Kidney (tissue), 13 donors: ENCODE measurements at regions not wholly inside any gene's neighbourhood (a gene's known extent, or its start where the extent isn't known, plus 50 kb on each side); places are given as distances from the start of the nearest gene placed in this dataset.
A peak's percentile ranks its signal among the peaks of the same experiment; 100 is the strongest.

Source experiments
- DNase-seq, 5 donors: peaks; one replicate each; pipeline ENCODE4 v3.0.0-alpha.2; 2013 to 2020
- FAIRE-seq: peaks from 2 replicates; lab custom pipeline; 2012; peaks lifted over from hg19 to GRCh38; lab: Jason Lieb, UNC
- H3K27ac ChIP-seq, 2 donors: one replicate each; pipeline ENCODE4 v1.7.0; 2013; ENCODE audit warnings: low read depth in 2 of 2, low read length in 2 of 2, inconsistent platforms in 1 of 2
- H3K27me3 ChIP-seq: one replicate; pipeline ENCODE4 v1.7.1; 2013; ENCODE audit warnings: low read length, inconsistent platforms; ENCODE audit not compliant: control insufficient read depth, insufficient read depth
- H3K36me3 ChIP-seq, 3 donors: one replicate each; pipeline versions ENCODE4 v1.7.0 to v1.7.1; 2013; ENCODE audit warnings: low read length in 3 of 3, control low read depth in 1 of 3, inconsistent platforms in 1 of 3; ENCODE audit not compliant: insufficient read depth in 3 of 3, control insufficient read depth in 2 of 3
- H3K4me1 ChIP-seq, 3 donors: one replicate each; pipeline versions ENCODE4 v1.7.0 to v1.7.1; 2013; ENCODE audit warnings: low read length in 3 of 3, inconsistent platforms in 1 of 3, low read depth in 1 of 3; ENCODE audit not compliant: control insufficient read depth in 2 of 3, insufficient read depth in 2 of 3
- H3K4me3 ChIP-seq, 3 donors: one replicate each; pipeline versions ENCODE4 v1.7.0 to v1.8.1; 2013; ENCODE audit warnings: low read length in 3 of 3, control low read depth in 1 of 3, inconsistent platforms in 1 of 3
- H3K9ac ChIP-seq, 3 donors: one replicate each; pipeline versions ENCODE4 v1.7.0 to v1.7.1; 2013; ENCODE audit warnings: low read length in 3 of 3, control low read depth in 1 of 3, inconsistent platforms in 1 of 3
- H3K9me3 ChIP-seq, 3 donors: one replicate each; pipeline versions ENCODE4 v1.7.0 to v1.7.1; 2013; ENCODE audit warnings: low read length in 3 of 3, control low read depth in 1 of 3, inconsistent platforms in 1 of 3; ENCODE audit not compliant: control insufficient read depth in 2 of 3, insufficient read depth in 1 of 3
- intact Hi-C: fragments of 100-400 bp; cut with DNase I; formaldehyde crosslinking; loops from one replicate; pipeline ENCODE4 v1.11.1; 2022
- TF ChIP-seq, protein P1 (sequence below): IDR thresholded peaks from 3 replicates; pipeline ENCODE4 v1.5.1; 2012; ENCODE audit warnings: mild to moderate bottlenecking, moderate library complexity, borderline replicate concordance; ENCODE audit not compliant: insufficient read depth; ENCODE audit errors: extremely low read depth
- donor health status: control.
- donor health status: control.
- donor health status: control.
- donor health status: control.
- donor health status: control.
- donor health status: DM: yes; HTN: yes; CAD: no.
- donor health status: Normal renal cell carcinoma (clear cell type).

DNA sequence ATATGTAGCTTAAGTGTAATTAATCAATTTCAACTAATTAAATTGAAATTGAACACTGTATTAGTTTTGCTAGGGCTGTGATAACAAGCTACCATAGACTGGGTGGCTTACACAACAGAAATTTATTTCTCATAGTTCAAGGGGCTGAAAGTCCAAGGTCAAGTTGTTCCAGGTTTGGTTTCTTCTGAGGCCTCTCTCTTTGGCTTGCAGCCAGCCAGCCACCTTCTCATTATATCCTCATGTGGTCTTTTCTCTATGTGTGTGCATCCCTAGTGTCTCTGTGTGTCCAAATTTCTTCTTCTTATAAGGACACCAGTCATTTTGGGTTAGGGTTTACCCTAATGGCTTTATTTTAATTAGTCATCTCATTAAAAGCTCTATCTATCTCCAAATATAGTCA lies 611.7 kb downstream of the UTRN start:
- TF ChIP-seq, protein P1, sequence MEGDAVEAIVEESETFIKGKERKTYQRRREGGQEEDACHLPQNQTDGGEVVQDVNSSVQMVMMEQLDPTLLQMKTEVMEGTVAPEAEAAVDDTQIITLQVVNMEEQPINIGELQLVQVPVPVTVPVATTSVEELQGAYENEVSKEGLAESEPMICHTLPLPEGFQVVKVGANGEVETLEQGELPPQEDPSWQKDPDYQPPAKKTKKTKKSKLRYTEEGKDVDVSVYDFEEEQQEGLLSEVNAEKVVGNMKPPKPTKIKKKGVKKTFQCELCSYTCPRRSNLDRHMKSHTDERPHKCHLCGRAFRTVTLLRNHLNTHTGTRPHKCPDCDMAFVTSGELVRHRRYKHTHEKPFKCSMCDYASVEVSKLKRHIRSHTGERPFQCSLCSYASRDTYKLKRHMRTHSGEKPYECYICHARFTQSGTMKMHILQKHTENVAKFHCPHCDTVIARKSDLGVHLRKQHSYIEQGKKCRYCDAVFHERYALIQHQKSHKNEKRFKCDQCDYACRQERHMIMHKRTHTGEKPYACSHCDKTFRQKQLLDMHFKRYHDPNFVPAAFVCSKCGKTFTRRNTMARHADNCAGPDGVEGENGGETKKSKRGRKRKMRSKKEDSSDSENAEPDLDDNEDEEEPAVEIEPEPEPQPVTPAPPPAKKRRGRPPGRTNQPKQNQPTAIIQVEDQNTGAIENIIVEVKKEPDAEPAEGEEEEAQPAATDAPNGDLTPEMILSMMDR: no peak
- H3K4me1 ChIP-seq: no peaks in the 10 kb centered on the region
- no peaks in the 10 kb centered on the region for H3K9me3 ChIP-seq
- H3K9ac ChIP-seq: no peak overlapping the region
- H3K27me3 ChIP-seq: no peaks in the 10 kb centered on the region
- H3K36me3 ChIP-seq: no peaks in the 10 kb centered on the region
- intact Hi-C loops: no loop called here
- no peak for FAIRE-seq
- DNase-seq: peak in 3 of 5 donors; percentile 11 to 41 (median 18)
- no peak overlapping the region for H3K27ac ChIP-seq
- H3K4me3 ChIP-seq: no peak overlapping the region

DNA sequence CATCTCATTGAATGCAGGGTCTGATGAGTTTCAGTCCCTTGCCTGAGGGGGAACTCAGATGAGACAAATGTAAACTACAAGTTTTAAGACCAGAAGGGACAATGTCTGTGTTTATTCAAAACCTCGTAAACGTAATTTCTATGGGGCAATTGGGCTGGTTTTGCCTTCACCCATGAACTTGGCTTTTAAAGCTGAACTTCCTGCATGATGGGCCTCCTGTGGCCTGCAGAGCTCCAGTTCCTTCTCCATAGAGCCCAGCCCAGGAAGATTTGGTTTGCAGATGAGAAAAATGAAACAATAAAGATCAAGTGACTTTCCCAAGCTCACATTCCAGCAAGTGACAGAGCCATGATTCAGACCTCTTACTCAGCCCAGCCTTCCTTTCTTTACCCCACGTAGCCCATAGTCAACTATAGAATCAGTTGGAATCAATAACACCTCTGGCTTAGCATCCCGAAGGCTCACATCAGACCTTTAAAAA lies 612.3 kb downstream of the UTRN start:
- H3K4me1 ChIP-seq: no peaks in the 10 kb centered on the region
- no peak overlapping the region for H3K4me3 ChIP-seq
- TF ChIP-seq, protein P1: no peak
- no peak overlapping the region for H3K27ac ChIP-seq
- no peaks in the 10 kb centered on the region for H3K9me3 ChIP-seq
- no peaks in the 10 kb centered on the region for H3K36me3 ChIP-seq
- no peak for FAIRE-seq
- H3K9ac ChIP-seq: no peak overlapping the region
- intact Hi-C loops: no loop called here
- no peak for DNase-seq
- no peaks in the 10 kb centered on the region for H3K27me3 ChIP-seq

DNA sequence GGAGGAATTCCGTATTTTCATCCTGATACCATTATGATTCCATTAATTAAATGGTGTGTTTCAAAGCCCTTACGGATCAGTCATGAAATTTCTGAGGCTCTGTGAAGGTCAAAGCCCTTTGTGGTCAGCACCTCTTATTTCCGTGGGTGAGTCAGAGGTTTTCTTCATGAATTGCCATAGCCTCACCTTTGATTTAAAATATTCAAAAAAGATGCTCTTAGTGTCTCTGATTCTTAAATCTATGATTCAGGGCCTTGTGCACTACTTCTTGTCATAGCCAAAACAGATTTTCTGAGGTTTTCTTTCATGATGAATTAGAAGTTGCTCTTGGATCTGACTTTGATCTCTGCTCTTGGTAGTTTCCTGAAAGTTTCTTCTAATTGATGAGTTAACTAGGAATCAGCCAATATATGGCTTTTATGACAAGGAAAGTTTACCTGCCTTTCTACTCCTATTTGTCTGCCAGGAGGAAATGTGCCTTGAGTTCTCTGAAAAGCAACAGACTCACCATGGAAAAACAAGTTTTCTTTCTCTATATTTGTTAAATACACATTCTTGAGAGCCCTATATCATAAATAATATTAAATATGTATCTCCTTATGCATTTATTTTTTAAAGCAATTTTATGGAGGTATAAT lies 613.0 kb downstream of the UTRN start:
- DNase-seq (no peak), FAIRE-seq (no peak)
- Histone ChIP-seq H3K27me3 (no peaks in the 10 kb centered on the region), H3K9me3 (no peaks in the 10 kb centered on the region), H3K36me3 (no peaks in the 10 kb centered on the region), H3K4me1 (no peaks in the 10 kb centered on the region), H3K4me3 (no peak overlapping the region), H3K27ac (no peak overlapping the region), H3K9ac (no peak overlapping the region)
- intact Hi-C loops: no loop called here
- TF ChIP-seq, protein P1: no peak

DNA sequence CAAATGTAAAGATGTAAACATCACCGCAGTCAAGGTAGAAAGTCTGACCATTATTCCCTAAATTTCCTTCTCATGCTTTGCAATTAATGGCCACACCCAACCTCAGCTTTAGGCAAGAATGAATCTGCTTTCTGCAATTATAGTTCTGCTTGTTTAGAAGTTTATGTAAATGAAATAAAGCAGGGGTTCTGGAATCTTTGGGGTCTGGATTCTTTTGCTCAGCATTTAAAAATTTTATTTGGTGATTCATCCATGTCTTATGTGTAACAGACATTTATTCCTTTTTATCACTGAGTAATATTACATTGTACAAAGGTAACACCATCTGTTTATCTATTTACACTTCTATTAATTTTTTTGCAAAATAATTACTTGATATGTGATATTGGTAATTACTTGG lies 613.6 kb downstream of the UTRN start:
- H3K36me3 ChIP-seq: no peaks in the 10 kb centered on the region
- H3K27me3 ChIP-seq: no peaks in the 10 kb centered on the region
- H3K9ac ChIP-seq: no peak overlapping the region
- TF ChIP-seq, protein P1: no peak
- no peaks in the 10 kb centered on the region for H3K9me3 ChIP-seq
- H3K4me3 ChIP-seq: no peak overlapping the region
- H3K27ac ChIP-seq: no peak overlapping the region
- intact Hi-C loops: no loop called here
- no peaks in the 10 kb centered on the region for H3K4me1 ChIP-seq
- FAIRE-seq (no peak), DNase-seq (no peak)
